Naive B cell (primary cell): ENCODE measurements at regions not wholly inside any gene's neighbourhood (a gene's known extent, or its start where the extent isn't known, plus 50 kb on each side); places are given as distances from the start of the nearest gene placed in this dataset.

Experiments
- ATAC-seq, 2 donors: fragments of 150-1000 bp; cut with Tn5 transposase; 2 replicates each; pipeline ENCODE4 v1.10.0; 2021; ENCODE audit warnings: low read depth in 2 of 2, mild to moderate bottlenecking in 2 of 2, moderate library complexity in 2 of 2
- DNase-seq: peaks from one replicate; pipeline ENCODE4 v3.0.0; 2022
- H3K27ac Mint-ChIP-seq, 6 donors: one replicate each; pipeline ENCODE4 v1.8.0; 2020 to 2022; ENCODE audit warnings: mild to moderate bottlenecking in 6 of 6, mixed read lengths in 6 of 6, moderate library complexity in 5 of 6, inconsistent platforms in 2 of 6
- H3K27me3 Mint-ChIP-seq, 3 donors: one replicate each; pipeline ENCODE4 v1.8.0; 2021 to 2022; ENCODE audit warnings: mixed read lengths in 3 of 3, mild to moderate bottlenecking in 1 of 3
- H3K36me3 Mint-ChIP-seq, 2 donors: one replicate each; pipeline ENCODE4 v1.8.0; 2020 to 2022; ENCODE audit warnings: mixed read lengths in 2 of 2, inconsistent platforms in 1 of 2, mild to moderate bottlenecking in 1 of 2
- H3K4me1 Mint-ChIP-seq, 3 donors: one replicate each; pipeline ENCODE4 v1.8.0; 2020 to 2022; ENCODE audit warnings: mixed read lengths in 3 of 3, inconsistent platforms in 1 of 3, mild to moderate bottlenecking in 1 of 3, moderate library complexity in 1 of 3
- H3K4me3 Mint-ChIP-seq, 8 donors: one replicate each; pipeline ENCODE4 v1.8.0; 2020 to 2022; ENCODE audit warnings: mild to moderate bottlenecking in 8 of 8, mixed read lengths in 8 of 8, moderate library complexity in 8 of 8, inconsistent platforms in 2 of 8
- H3K9me3 Mint-ChIP-seq, 7 donors: one replicate each; pipeline ENCODE4 v1.8.0; 2020 to 2022; ENCODE audit warnings: mixed read lengths in 7 of 7, mild to moderate bottlenecking in 5 of 7, inconsistent platforms in 2 of 7, moderate library complexity in 1 of 7

GRCh38 chr17:70892527-70892926 lies 723.2 kb downstream of the KCNJ2 start:
- Mint-ChIP-seq H3K27ac (no peak overlapping the region), H3K36me3 (no peaks in the 10 kb centered on the region), H3K27me3 (no peaks in the 10 kb centered on the region), H3K9me3 (peaks cover 0 to 6% (median 1%) of the 10 kb centered on the region in 7 donors), H3K4me3 (no peak overlapping the region), H3K4me1 (no peaks in the 10 kb centered on the region)
- DNase-seq (no peak), ATAC-seq (no peak)

GRCh38 chr17:70896843-70897242 lies 727.5 kb downstream of the KCNJ2 start:
- Mint-ChIP-seq H3K4me3 (no peak overlapping the region), H3K27ac (no peak overlapping the region), H3K27me3 (no peaks in the 10 kb centered on the region), H3K4me1 (no peaks in the 10 kb centered on the region), H3K9me3 (peaks cover 6 to 17% (median 6%) of the 10 kb centered on the region in 7 donors), H3K36me3 (no peaks in the 10 kb centered on the region)
- DNase-seq (no peak), ATAC-seq (no peak)

- H3K4me3 Mint-ChIP-seq: no peak overlapping the region
- H3K9me3 Mint-ChIP-seq: peaks cover 6 to 20% (median 7%) of the 10 kb centered on the region in 7 donors
- no peaks in the 10 kb centered on the region for H3K27me3 Mint-ChIP-seq
- no peaks in the 10 kb centered on the region for H3K4me1 Mint-ChIP-seq
- no peaks in the 10 kb centered on the region for H3K36me3 Mint-ChIP-seq
- ATAC-seq: no peak
- no peak overlapping the region for H3K27ac Mint-ChIP-seq
- DNase-seq: no peak
Observed at GRCh38 chr17:70897446-70897845, 728.1 kb downstream of the KCNJ2 start.

- no peak overlapping the region for H3K4me3 Mint-ChIP-seq
- ATAC-seq (no peak), DNase-seq (no peak)
- no peaks in the 10 kb centered on the region for H3K27me3 Mint-ChIP-seq
- H3K9me3 Mint-ChIP-seq: peaks cover 2 to 24% (median 7%) of the 10 kb centered on the region in 7 donors
- H3K36me3 Mint-ChIP-seq: no peaks in the 10 kb centered on the region
- H3K27ac Mint-ChIP-seq: no peak overlapping the region
- no peaks in the 10 kb centered on the region for H3K4me1 Mint-ChIP-seq
Observed at GRCh38 chr17:70901870-70902269, 732.5 kb downstream of the KCNJ2 start.

GRCh38 chr17:70905796-70906195 lies 736.5 kb downstream of the KCNJ2 start:
- Mint-ChIP-seq H3K27ac (no peak overlapping the region), H3K27me3 (no peaks in the 10 kb centered on the region), H3K36me3 (no peaks in the 10 kb centered on the region), H3K9me3 (peaks cover 2 to 22% (median 8%) of the 10 kb centered on the region in 7 donors), H3K4me3 (no peak overlapping the region), H3K4me1 (no peaks in the 10 kb centered on the region)
- DNase-seq: no peak
- no peak for ATAC-seq

GRCh38 chr17:70906808-70907207 lies 737.5 kb downstream of the KCNJ2 start:
- no peaks in the 10 kb centered on the region for H3K36me3 Mint-ChIP-seq
- ATAC-seq (no peak), DNase-seq (no peak)
- no peak overlapping the region for H3K4me3 Mint-ChIP-seq
- peaks cover under 1 to 13% (median 5%) of the 10 kb centered on the region in 7 donors for H3K9me3 Mint-ChIP-seq
- no peak overlapping the region for H3K27ac Mint-ChIP-seq
- no peaks in the 10 kb centered on the region for H3K4me1 Mint-ChIP-seq
- no peaks in the 10 kb centered on the region for H3K27me3 Mint-ChIP-seq

GRCh38 chr17:70912716-70913485 lies 743.6 kb downstream of the KCNJ2 start:
- ATAC-seq (no peak), DNase-seq (no peak)
- Mint-ChIP-seq H3K4me3 (no peak overlapping the region), H3K36me3 (no peaks in the 10 kb centered on the region), H3K27ac (no peak overlapping the region), H3K9me3 (peaks cover 5 to 12% (median 9%) of the 10 kb centered on the region in 7 donors), H3K4me1 (no peaks in the 10 kb centered on the region), H3K27me3 (no peaks in the 10 kb centered on the region)

GRCh38 chr17:70916469-70916868 lies 747.1 kb downstream of the KCNJ2 start:
- H3K36me3 Mint-ChIP-seq: peaks cover 0 to 4% of the 10 kb centered on the region in 2 donors
- ATAC-seq: no peak
- H3K9me3 Mint-ChIP-seq: peaks cover 11 to 26% (median 14%) of the 10 kb centered on the region in 7 donors
- no peaks in the 10 kb centered on the region for H3K4me1 Mint-ChIP-seq
- H3K27ac Mint-ChIP-seq: no peak overlapping the region
- H3K27me3 Mint-ChIP-seq: no peaks in the 10 kb centered on the region
- H3K4me3 Mint-ChIP-seq: no peak overlapping the region
- DNase-seq: no peak

GRCh38 chr17:70919241-70919640 lies 749.9 kb downstream of the KCNJ2 start:
- H3K4me1 Mint-ChIP-seq: no peaks in the 10 kb centered on the region
- no peak overlapping the region for H3K27ac Mint-ChIP-seq
- DNase-seq (no peak), ATAC-seq (no peak)
- no peaks in the 10 kb centered on the region for H3K27me3 Mint-ChIP-seq
- peaks cover 0 to 4% of the 10 kb centered on the region in 2 donors for H3K36me3 Mint-ChIP-seq
- H3K4me3 Mint-ChIP-seq: no peak overlapping the region
- peaks cover 11 to 26% (median 14%) of the 10 kb centered on the region in 7 donors for H3K9me3 Mint-ChIP-seq

- Mint-ChIP-seq H3K27ac (no peak overlapping the region), H3K4me3 (no peak overlapping the region), H3K36me3 (peaks cover 0 to 4% of the 10 kb centered on the region in 2 donors), H3K4me1 (no peaks in the 10 kb centered on the region), H3K27me3 (no peaks in the 10 kb centered on the region), H3K9me3 (peaks cover 14 to 32% (median 18%) of the 10 kb centered on the region in 7 donors)
- no peak for DNase-seq
- ATAC-seq: no peak
Observed at GRCh38 chr17:70920416-70920815, 751.1 kb downstream of the KCNJ2 start.

- H3K4me3 Mint-ChIP-seq: no peak overlapping the region
- peaks cover 0 to 4% of the 10 kb centered on the region in 2 donors for H3K36me3 Mint-ChIP-seq
- no peaks in the 10 kb centered on the region for H3K4me1 Mint-ChIP-seq
- no peak overlapping the region for H3K27ac Mint-ChIP-seq
- no peaks in the 10 kb centered on the region for H3K27me3 Mint-ChIP-seq
- peaks cover 8 to 32% (median 16%) of the 10 kb centered on the region in 7 donors for H3K9me3 Mint-ChIP-seq
- DNase-seq: no peak
- ATAC-seq: no peak
Observed at GRCh38 chr17:70922268-70922667, 752.9 kb downstream of the KCNJ2 start.

GRCh38 chr17:70924776-70925175 lies 755.4 kb downstream of the KCNJ2 start:
- peak overlapping the region in 1 of 6 donors; percentile 76 for H3K27ac Mint-ChIP-seq
- H3K36me3 Mint-ChIP-seq: no peaks in the 10 kb centered on the region
- no peaks in the 10 kb centered on the region for H3K27me3 Mint-ChIP-seq
- peaks cover under 1 to 11% (median 4%) of the 10 kb centered on the region in 7 donors for H3K9me3 Mint-ChIP-seq
- no peak for ATAC-seq
- no peak overlapping the region for H3K4me3 Mint-ChIP-seq
- DNase-seq: no peak
- no peaks in the 10 kb centered on the region for H3K4me1 Mint-ChIP-seq

- ATAC-seq: no peak
- DNase-seq: no peak
- H3K27me3 Mint-ChIP-seq: no peaks in the 10 kb centered on the region
- H3K4me3 Mint-ChIP-seq: no peak overlapping the region
- no peaks in the 10 kb centered on the region for H3K4me1 Mint-ChIP-seq
- H3K27ac Mint-ChIP-seq: no peak overlapping the region
- H3K9me3 Mint-ChIP-seq: peaks cover 0 to 6% (median 4%) of the 10 kb centered on the region in 7 donors
- H3K36me3 Mint-ChIP-seq: no peaks in the 10 kb centered on the region
Observed at GRCh38 chr17:70929226-70929625, 759.9 kb downstream of the KCNJ2 start.

- Mint-ChIP-seq H3K36me3 (no peaks in the 10 kb centered on the region), H3K9me3 (peaks cover 0 to 5% (median 2%) of the 10 kb centered on the region in 7 donors), H3K4me1 (no peaks in the 10 kb centered on the region), H3K4me3 (no peak overlapping the region), H3K27me3 (no peaks in the 10 kb centered on the region), H3K27ac (no peak overlapping the region)
- DNase-seq (no peak), ATAC-seq (no peak)
Observed at GRCh38 chr17:70934231-70934630, 764.9 kb downstream of the KCNJ2 start.
